Gastrocnemius medialis (tissue), 4 donors: ENCODE measurements at regions not wholly inside any gene's neighbourhood (a gene's known extent, or its start where the extent isn't known, plus 50 kb on each side); places are given as distances from the start of the nearest gene placed in this dataset.
"Not testable (repeated sequence)": the region's sequence is repeated elsewhere in the genome, so short reads cannot be mapped to it uniquely, and the experiment has no call there.

Experiments used
- ATAC-seq, 2 donors: fragments of 150-250 bp; one replicate each; pipeline ENCODE4 v1.9.1; 2016
- DNase-seq, 2 donors: peaks; one replicate each; pipeline ENCODE4 v3.0.0-alpha.2; 2019
- H3K27ac ChIP-seq, 4 donors: fragments of 200-600 bp; sonication (generic); 1 replicate in 1 of 4; 2 replicates in 3 of 4; pipeline ENCODE4 v1.5.1; 2016 to 2018; ENCODE audit warnings: mild to moderate bottlenecking in 2 of 4, moderate library complexity in 1 of 4
- H3K27me3 ChIP-seq, 3 donors: fragments of 200-600 bp; sonication (generic) in 2 of 3; 1 replicate in 1 of 3; 2 replicates in 2 of 3; pipeline versions ENCODE4 v1.5.1 to v1.6.0; 2016 to 2019; ENCODE audit warnings: mild to moderate bottlenecking in 1 of 3, moderate library complexity in 1 of 3
- H3K36me3 ChIP-seq, 2 donors: fragments of 200-600 bp; sonication (generic) in 1 of 2; one replicate each; pipeline ENCODE4 v1.5.1; 2017 to 2018
- H3K4me1 ChIP-seq, 2 donors: fragments of 200-600 bp; sonication (generic) in 1 of 2; one replicate each; pipeline ENCODE4 v1.5.1; 2016 to 2017; ENCODE audit warnings: mild to moderate bottlenecking in 2 of 2
- H3K4me3 ChIP-seq, 4 donors: fragments of 200-600 bp; sonication (generic) in 3 of 4; 1 replicate in 1 of 4; 2 replicates in 3 of 4; pipeline ENCODE4 v1.5.1; 2016 to 2019; ENCODE audit warnings: mild to moderate bottlenecking in 2 of 4
- H3K9me3 ChIP-seq, 3 donors: fragments of 200-600 bp; sonication (generic) in 2 of 3; 1 replicate in 1 of 3; 2 replicates in 2 of 3; pipeline ENCODE4 v1.5.1; 2016 to 2019
- POLR2A ChIP-seq, 2 donors: fragments of 450-650 bp; IDR thresholded peaks; one replicate each; pipeline ENCODE4 v1.6.1; 2017; ENCODE audit warnings: antibody characterized with exemption in 2 of 2, mild to moderate bottlenecking in 2 of 2, moderate library complexity in 2 of 2
- in situ Hi-C, 4 donors: fragments of 200-750 bp; cut with MboI; loops; one replicate each; pipeline versions ENCODE4 v1.15.0 to v1.8.0; 2017; ENCODE audit warnings: low sequenced_read_pairs in 4 of 4
- intact Hi-C: fragments of 100-400 bp; cut with DNase I; formaldehyde crosslinking; loops from one replicate; pipeline ENCODE4 v1.15.1; 2023; ENCODE audit warnings: low total_unique reads
- TF ChIP-seq, protein P1 (sequence below), 5 experiments: fragments of 450-650 bp in 3 of 5; fragments of 200-600 bp in 2 of 5; sonication (generic) in 2 of 5; IDR thresholded peaks in 4 of 5; conservative IDR thresholded peaks in 1 of 5; 1 replicate in 4 of 5; 2 replicates in 1 of 5; pipeline ENCODE4 v1.5.1; 2016 to 2019; ENCODE audit warnings: antibody characterized with exemption in 5 of 5, mild to moderate bottlenecking in 3 of 5, moderate library complexity in 3 of 5

DNA sequence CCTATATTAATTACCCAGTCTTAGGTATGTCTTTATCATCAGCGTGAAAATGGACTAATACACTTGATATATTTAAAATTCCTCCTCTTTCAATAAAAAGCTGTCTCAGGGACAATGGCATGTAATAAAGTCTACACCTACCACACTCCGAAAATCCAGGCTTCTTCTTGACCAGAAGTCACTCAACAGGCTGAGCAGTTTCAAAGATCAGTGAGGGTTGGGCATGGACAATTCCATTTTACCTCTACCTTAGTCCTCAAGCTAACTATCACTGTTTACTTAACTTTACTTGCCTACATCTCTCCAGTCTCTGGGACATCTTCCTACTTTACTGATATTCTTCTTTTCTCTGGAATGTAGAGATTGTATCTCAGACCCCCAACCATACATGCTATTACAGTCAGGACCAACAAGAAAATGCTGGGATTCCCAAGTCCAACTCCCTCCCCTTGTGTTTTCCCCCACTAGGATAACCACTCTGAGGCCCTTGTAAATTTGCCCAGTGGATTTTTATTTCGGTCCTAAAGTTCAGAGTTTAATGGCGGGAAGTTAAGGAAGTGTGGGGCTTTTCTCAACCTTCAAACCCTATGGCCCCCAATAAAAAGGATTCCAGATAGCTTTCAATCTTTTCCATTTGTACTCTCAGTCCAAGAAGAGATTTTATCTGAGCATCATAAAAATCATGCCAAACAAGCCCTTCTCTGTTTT is 137.1 kb upstream of the TSC22D2 start:
- Histone ChIP-seq H3K27ac (no peak overlapping the region), H3K4me1 (no peaks in the 10 kb centered on the region), H3K27me3 (no peaks in the 10 kb centered on the region), H3K4me3 (no peak overlapping the region), H3K36me3 (no peaks in the 10 kb centered on the region), H3K9me3 (no peaks in the 10 kb centered on the region)
- TF ChIP-seq, protein P1, sequence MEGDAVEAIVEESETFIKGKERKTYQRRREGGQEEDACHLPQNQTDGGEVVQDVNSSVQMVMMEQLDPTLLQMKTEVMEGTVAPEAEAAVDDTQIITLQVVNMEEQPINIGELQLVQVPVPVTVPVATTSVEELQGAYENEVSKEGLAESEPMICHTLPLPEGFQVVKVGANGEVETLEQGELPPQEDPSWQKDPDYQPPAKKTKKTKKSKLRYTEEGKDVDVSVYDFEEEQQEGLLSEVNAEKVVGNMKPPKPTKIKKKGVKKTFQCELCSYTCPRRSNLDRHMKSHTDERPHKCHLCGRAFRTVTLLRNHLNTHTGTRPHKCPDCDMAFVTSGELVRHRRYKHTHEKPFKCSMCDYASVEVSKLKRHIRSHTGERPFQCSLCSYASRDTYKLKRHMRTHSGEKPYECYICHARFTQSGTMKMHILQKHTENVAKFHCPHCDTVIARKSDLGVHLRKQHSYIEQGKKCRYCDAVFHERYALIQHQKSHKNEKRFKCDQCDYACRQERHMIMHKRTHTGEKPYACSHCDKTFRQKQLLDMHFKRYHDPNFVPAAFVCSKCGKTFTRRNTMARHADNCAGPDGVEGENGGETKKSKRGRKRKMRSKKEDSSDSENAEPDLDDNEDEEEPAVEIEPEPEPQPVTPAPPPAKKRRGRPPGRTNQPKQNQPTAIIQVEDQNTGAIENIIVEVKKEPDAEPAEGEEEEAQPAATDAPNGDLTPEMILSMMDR (IDR thresholded peaks at IDR 0.05 in 4 of 5, conservative IDR thresholded peaks at IDR 0.05 in 1 of 5) = no peak
- TF ChIP-seq POLR2A (IDR thresholded peaks at IDR 0.05) = no peak
- intact Hi-C loops = no loop called here
- no peak for ATAC-seq
- no peak for DNase-seq
- in situ Hi-C loops = no loop called here

GRCh38 chr3:150270444-150270843 is 137.7 kb upstream of the TSC22D2 start:
- H3K9me3 ChIP-seq, H3K27ac ChIP-seq, H3K27me3 ChIP-seq, ATAC-seq, in situ Hi-C loops, H3K4me3 ChIP-seq, DNase-seq, H3K36me3 ChIP-seq, intact Hi-C loops, H3K4me1 ChIP-seq: not testable (repeated sequence)

DNA sequence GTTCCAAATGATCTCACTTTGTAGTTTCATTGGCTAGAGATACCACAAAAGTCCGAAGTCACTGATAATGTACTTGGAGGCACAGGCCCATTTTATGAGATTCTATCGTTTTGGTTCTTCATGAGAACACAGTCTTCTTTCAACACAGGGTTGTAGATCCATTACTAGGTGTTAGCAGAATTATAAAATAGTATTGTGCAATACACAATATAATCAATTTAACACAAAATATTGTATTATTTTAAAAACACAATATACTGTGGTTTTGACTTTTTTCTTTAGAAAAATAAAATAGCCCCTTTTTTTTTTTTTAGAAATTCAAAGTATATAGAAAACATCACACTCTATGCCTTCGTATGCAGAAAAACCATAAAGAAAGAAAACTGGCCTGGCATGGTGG is 138.6 kb upstream of the TSC22D2 start:
- Histone ChIP-seq H3K9me3 (no peaks in the 10 kb centered on the region), H3K4me3 (no peak overlapping the region), H3K36me3 (no peaks in the 10 kb centered on the region), H3K4me1 (no peaks in the 10 kb centered on the region), H3K27me3 (no peaks in the 10 kb centered on the region), H3K27ac (no peak overlapping the region)
- in situ Hi-C loops (no loop called here), intact Hi-C loops (no loop called here)
- no peak for DNase-seq
- TF ChIP-seq POLR2A (IDR thresholded peaks at IDR 0.05) = no peak
- TF ChIP-seq, protein P1 (IDR thresholded peaks at IDR 0.05 in 4 of 5, conservative IDR thresholded peaks at IDR 0.05 in 1 of 5) = no peak
- no peak for ATAC-seq

DNA sequence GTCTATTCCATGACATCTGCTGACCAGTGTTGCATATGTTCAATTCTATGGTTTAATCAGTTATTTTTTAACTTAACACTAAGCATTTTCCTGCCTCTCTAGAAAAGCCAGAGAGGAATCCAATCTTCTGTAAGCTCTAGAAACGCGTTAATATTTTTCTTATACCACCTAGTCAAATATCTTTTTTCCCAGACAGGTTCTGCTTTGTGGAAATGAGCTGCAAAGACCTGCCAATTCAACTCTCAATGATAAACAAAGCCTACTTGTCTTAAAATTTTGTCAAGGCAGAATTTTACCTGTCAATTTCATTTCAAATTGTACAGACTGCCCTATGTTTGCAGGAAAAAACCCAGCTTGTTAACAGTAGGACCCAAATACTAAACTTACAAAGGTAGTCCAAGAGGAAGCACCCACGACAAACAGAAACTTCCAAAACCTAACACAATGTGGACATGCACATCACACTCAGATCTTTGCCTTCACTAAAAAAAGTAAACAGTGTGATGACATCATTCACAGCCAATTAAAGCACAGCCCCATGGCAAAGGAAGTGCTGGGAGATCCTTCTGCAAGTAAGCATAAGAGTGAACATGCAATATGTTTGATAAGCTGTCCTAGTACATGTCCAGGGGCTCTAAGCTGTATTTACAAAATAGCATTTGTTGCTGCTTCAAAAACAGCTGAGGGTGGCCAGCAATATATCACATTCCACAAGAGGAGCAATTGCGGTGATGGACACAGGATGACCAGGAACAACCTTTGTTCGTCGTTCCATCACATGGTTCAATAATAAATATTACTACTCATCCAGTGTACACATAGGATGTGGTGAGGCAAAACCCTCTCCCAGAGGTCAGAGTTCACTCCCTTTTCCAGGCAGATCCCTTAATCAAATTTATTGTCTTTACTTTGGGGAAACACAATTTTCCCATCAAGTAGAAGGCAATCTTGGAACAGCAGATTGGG is 139.4 kb upstream of the TSC22D2 start:
- no peak for DNase-seq
- Histone ChIP-seq H3K4me1 (no peaks in the 10 kb centered on the region), H3K9me3 (no peaks in the 10 kb centered on the region), H3K4me3 (no peak overlapping the region), H3K27me3 (no peaks in the 10 kb centered on the region), H3K27ac (no peak overlapping the region), H3K36me3 (no peaks in the 10 kb centered on the region)
- in situ Hi-C loops (no loop called here), intact Hi-C loops (no loop called here)
- no peak for ATAC-seq
- TF ChIP-seq POLR2A (IDR thresholded peaks at IDR 0.05) = no peak

DNA sequence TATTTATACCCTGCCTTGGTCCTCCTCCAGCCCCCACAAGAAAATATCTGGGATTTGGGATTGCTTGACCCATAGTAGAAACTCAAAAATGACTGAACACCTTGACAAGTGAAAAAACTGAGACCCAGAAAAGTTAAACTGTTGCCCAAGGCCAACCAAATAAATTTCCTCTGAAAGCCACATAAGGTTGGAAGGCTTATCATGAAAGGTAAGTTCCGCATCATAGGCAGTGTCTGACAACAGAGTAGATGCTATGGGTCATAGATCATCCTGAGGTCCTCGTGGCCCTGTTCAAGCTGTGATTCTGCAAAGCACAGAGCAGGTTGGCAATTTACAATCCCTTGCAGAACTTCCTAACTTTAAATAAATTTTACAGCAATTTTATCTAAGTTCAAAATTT is 140.8 kb upstream of the TSC22D2 start:
- H3K27ac ChIP-seq = no peak overlapping the region
- H3K4me3 ChIP-seq = no peak overlapping the region
- DNase-seq (no peak), ATAC-seq (no peak)
- TF ChIP-seq, protein P1 (IDR thresholded peaks at IDR 0.05 in 4 of 5, conservative IDR thresholded peaks at IDR 0.05 in 1 of 5) = no peak
- no peak for TF ChIP-seq POLR2A (IDR thresholded peaks at IDR 0.05)
- H3K36me3 ChIP-seq = no peaks in the 10 kb centered on the region
- intact Hi-C loops (no loop called here), in situ Hi-C loops (no loop called here)
- no peaks in the 10 kb centered on the region for H3K27me3 ChIP-seq
- H3K9me3 ChIP-seq = no peaks in the 10 kb centered on the region
- no peaks in the 10 kb centered on the region for H3K4me1 ChIP-seq
